ENCODE measurements at regions not wholly inside any gene's neighbourhood (a gene's known extent, or its start where the extent isn't known, plus 50 kb on each side); places are given as distances from the start of the nearest gene placed in this dataset.

GRCh38 chr2:192267484-192267883 is 72.8 kb upstream of the TMEFF2 start:
- TF ChIP-seq ZBTB33 (IDR thresholded peaks at IDR 0.05; ENCODE audit: borderline replicate concordance, low read depth) = no peak
- TF ChIP-seq CTCF (IDR thresholded peaks at IDR 0.05) = no peak
- no peak for TF ChIP-seq YY1 (IDR thresholded peaks at IDR 0.05; ENCODE audit: low read depth)
- TF ChIP-seq EZH2phosphoT487 (IDR thresholded peaks at IDR 0.05; ENCODE audit: borderline replicate concordance, low read depth) = no peak
